OCI-LY1 (cell line): ENCODE measurements at regions not wholly inside any gene's neighbourhood (a gene's known extent, or its start where the extent isn't known, plus 50 kb on each side); places are given as distances from the start of the nearest gene placed in this dataset.

Source experiments
- H2AFZ ChIP-seq: fragments of 200-600 bp; sonication (generic), shearing (Covaris generic); 2 replicates; pipeline ENCODE4 v1.6.0; 2014; ENCODE audit warnings: antibody characterized with exemption, mild to moderate bottlenecking, low read length
- H3F3A ChIP-seq: fragments of 200-600 bp; sonication (generic), shearing (Covaris generic); 2 replicates; pipeline ENCODE4 v1.6.0; 2014; ENCODE audit warnings: mild to moderate bottlenecking, antibody characterized with exemption, low read length, moderate library complexity; ENCODE audit not compliant: insufficient read depth
- H3K27ac ChIP-seq: fragments of 200-600 bp; sonication (generic); 2 replicates; pipeline ENCODE4 v1.5.1; 2014; ENCODE audit warnings: low read length, mixed run types, mild to moderate bottlenecking, low read depth; ENCODE audit not compliant: poor library complexity, severe bottlenecking
- H3K27me3 ChIP-seq: fragments of 200-600 bp; sonication (generic); 2 replicates; pipeline ENCODE4 v1.6.0; 2014; ENCODE audit warnings: antibody characterized with exemption, mild to moderate bottlenecking, low read length, moderate library complexity; ENCODE audit not compliant: insufficient read depth
- H3K36me3 ChIP-seq: fragments of 200-600 bp; sonication (generic); 2 replicates; pipeline ENCODE4 v1.6.1; 2014; ENCODE audit warnings: mild to moderate bottlenecking, antibody characterized with exemption, low read length, moderate library complexity, mixed read lengths; ENCODE audit not compliant: insufficient read depth
- H3K4me1 ChIP-seq: fragments of 200-600 bp; sonication (generic); 2 replicates; pipeline ENCODE4 v1.5.1; 2014; ENCODE audit warnings: mild to moderate bottlenecking, low read length, moderate library complexity; ENCODE audit not compliant: insufficient read depth, severe bottlenecking
- H3K4me2 ChIP-seq: fragments of 200-600 bp; sonication (generic), shearing (Covaris generic); 2 replicates; pipeline ENCODE4 v1.6.1; 2014; ENCODE audit warnings: low read length
- H3K4me3 ChIP-seq: fragments of 200-600 bp; sonication (generic); 2 replicates; pipeline ENCODE4 v1.5.1; 2014; ENCODE audit warnings: low read length, low read depth, mild to moderate bottlenecking, mixed read lengths; ENCODE audit not compliant: poor library complexity, severe bottlenecking
- H3K79me2 ChIP-seq: fragments of 200-600 bp; shearing (Covaris generic); 2 replicates; pipeline ENCODE4 v1.6.1; 2016; ENCODE audit warnings: mixed run types, low read length, mixed read lengths; ENCODE audit not compliant: insufficient read depth
- H3K9ac ChIP-seq: fragments of 200-600 bp; sonication (generic), shearing (Covaris generic); 2 replicates; pipeline ENCODE4 v1.6.1; 2014; ENCODE audit warnings: mild to moderate bottlenecking, low read length, mixed read lengths
- H3K9me2 ChIP-seq: fragments of 200-600 bp; sonication (generic), shearing (Covaris generic); 2 replicates; pipeline ENCODE4 v1.6.1; 2014; ENCODE audit warnings: low read depth, mild to moderate bottlenecking, low read length, mixed read lengths
- H3K9me3 ChIP-seq: fragments of 200-600 bp; shearing (Covaris generic); 2 replicates; pipeline ENCODE4 v1.6.1; 2014; ENCODE audit warnings: low read length, mixed read lengths
- H4K20me1 ChIP-seq: fragments of 200-600 bp; sonication (generic), shearing (Covaris generic); 2 replicates; pipeline ENCODE4 v1.6.0; 2016; ENCODE audit warnings: mild to moderate bottlenecking, low read length; ENCODE audit not compliant: insufficient read depth
- CTCF ChIP-seq: fragments of 200-600 bp; sonication (generic), shearing (Covaris generic); IDR thresholded peaks from 2 replicates; pipeline ENCODE4 v1.5.1; 2017; ENCODE audit warnings: mild to moderate bottlenecking, antibody characterized with exemption, low read length, moderate library complexity, mixed read lengths
- EZH2 ChIP-seq: fragments of 200-600 bp; sonication (generic), shearing (Covaris generic); IDR thresholded peaks from 2 replicates; pipeline ENCODE4 v1.8.0; 2017; ENCODE audit warnings: borderline replicate concordance, mixed run types, mild to moderate bottlenecking, antibody characterized with exemption, low read length, moderate library complexity, mixed read lengths

GRCh38 chr18:45519411-45520280, 95.6 kb upstream of the SLC14A2 start:
- H3K9ac ChIP-seq = no peak overlapping the region
- H3K9me3 ChIP-seq = no peaks in the 10 kb centered on the region
- H3F3A ChIP-seq = no peaks in the 10 kb centered on the region
- no peaks in the 10 kb centered on the region for H3K4me1 ChIP-seq
- no peak overlapping the region for H2AFZ ChIP-seq
- H3K4me2 ChIP-seq = no peak overlapping the region
- TF ChIP-seq EZH2 = no peak
- TF ChIP-seq CTCF = no peak
- H3K9me2 ChIP-seq = no peaks in the 10 kb centered on the region
- H3K36me3 ChIP-seq = no peaks in the 10 kb centered on the region
- H3K79me2 ChIP-seq = no peaks in the 10 kb centered on the region
- no peak overlapping the region for H3K27ac ChIP-seq
- no peaks in the 10 kb centered on the region for H3K27me3 ChIP-seq
- no peaks in the 10 kb centered on the region for H4K20me1 ChIP-seq
- no peak overlapping the region for H3K4me3 ChIP-seq

GRCh38 chr18:45521136-45521535, 94.1 kb upstream of the SLC14A2 start:
- Histone ChIP-seq H4K20me1 (no peaks in the 10 kb centered on the region), H2AFZ (no peak overlapping the region), H3K9ac (no peak overlapping the region), H3K27me3 (no peaks in the 10 kb centered on the region), H3K4me1 (no peaks in the 10 kb centered on the region), H3K9me2 (no peaks in the 10 kb centered on the region), H3K9me3 (no peaks in the 10 kb centered on the region), H3K4me2 (no peak overlapping the region), H3F3A (no peaks in the 10 kb centered on the region), H3K27ac (no peak overlapping the region), H3K79me2 (no peaks in the 10 kb centered on the region), H3K36me3 (no peaks in the 10 kb centered on the region), H3K4me3 (no peak overlapping the region)
- no peak for TF ChIP-seq EZH2
- no peak for TF ChIP-seq CTCF

- Histone ChIP-seq H3K9me2 (no peaks in the 10 kb centered on the region), H3F3A (no peaks in the 10 kb centered on the region), H3K27me3 (no peaks in the 10 kb centered on the region), H3K27ac (no peak overlapping the region), H3K4me2 (no peak overlapping the region), H3K36me3 (no peaks in the 10 kb centered on the region), H3K4me1 (no peaks in the 10 kb centered on the region), H3K9ac (no peak overlapping the region), H3K4me3 (no peak overlapping the region), H3K9me3 (no peaks in the 10 kb centered on the region), H4K20me1 (no peaks in the 10 kb centered on the region), H2AFZ (no peak overlapping the region), H3K79me2 (no peaks in the 10 kb centered on the region)
- TF ChIP-seq CTCF (no peak), EZH2 (no peak)
These were observed 93.5 kb upstream of the SLC14A2 start for GRCh38 chr18:45521777-45522176.
